GM23248 (cell line): ENCODE measurements at regions not wholly inside any gene's neighbourhood (a gene's known extent, or its start where the extent isn't known, plus 50 kb on each side); places are given as distances from the start of the nearest gene placed in this dataset.

ENCODE experiments used
- EZH2 ChIP-seq: fragments of 200-600 bp; sonication (generic); IDR thresholded peaks from 2 replicates; pipeline ENCODE4 v1.6.1; 2018; ENCODE audit warnings: antibody characterized with exemption, mild to moderate bottlenecking; ENCODE audit not compliant: insufficient read depth, poor library complexity, severe bottlenecking
- EZH2phosphoT487 ChIP-seq: fragments of 200-600 bp; sonication (generic); IDR thresholded peaks from 2 replicates; pipeline ENCODE4 v1.6.1; 2018; ENCODE audit warnings: antibody characterized with exemption, moderate library complexity, mild to moderate bottlenecking, low read depth; ENCODE audit not compliant: insufficient read depth

- TF ChIP-seq EZH2 (no peak), EZH2phosphoT487 (no peak)
These were observed 418.8 kb upstream of the SMIM21 start for GRCh38 chr18:75846321-75846720.
